ENCODE measurements at regions not wholly inside any gene's neighbourhood (a gene's known extent, or its start where the extent isn't known, plus 50 kb on each side); places are given as distances from the start of the nearest gene placed in this dataset.

GRCh38 chr5:163626904-163627434, 121.5 kb downstream of the MAT2B start:
- Mint-ChIP-seq H3K27me3 (no peaks in the 10 kb centered on the region), H3K36me3 (ENCODE audit: insufficient read depth) (no peaks in the 10 kb centered on the region), H3K4me1 (no peaks in the 10 kb centered on the region)

GRCh38 chr5:163631856-163632255, 126.4 kb downstream of the MAT2B start:
- no peaks in the 10 kb centered on the region for H3K36me3 Mint-ChIP-seq (ENCODE audit: insufficient read depth)
- DNase-seq (ENCODE audit: low spot score in 2 of 2) (no peak), ATAC-seq (replicated peaks; ENCODE audit: extremely low read depth, poor library complexity, severe bottlenecking) (no peak)
- H3K4me1 Mint-ChIP-seq: no peaks in the 10 kb centered on the region
- H3K27ac Mint-ChIP-seq (ENCODE audit: low read depth): no peak overlapping the region
- H3K27me3 Mint-ChIP-seq: peaks cover 8% of the 10 kb centered on the region
- no peaks in the 10 kb centered on the region for H3K9me3 Mint-ChIP-seq
- H3K4me3 Mint-ChIP-seq: no peak overlapping the region

More at GRCh38 chr5:163626904-163627434, 121.5 kb downstream of the MAT2B start:
- Mint-ChIP-seq H3K27ac (ENCODE audit: low read depth) (no peak overlapping the region), H3K4me3 (no peak overlapping the region), H3K9me3 (no peaks in the 10 kb centered on the region)
- ATAC-seq (replicated peaks; ENCODE audit: extremely low read depth, poor library complexity, severe bottlenecking) (no peak), DNase-seq (ENCODE audit: low spot score in 2 of 2) (no peak)

- no peak for ATAC-seq (replicated peaks; ENCODE audit: extremely low read depth, poor library complexity, severe bottlenecking)
- Mint-ChIP-seq H3K27ac (ENCODE audit: low read depth) (no peak overlapping the region), H3K4me1 (no peaks in the 10 kb centered on the region), H3K9me3 (peaks cover 5% of the 10 kb centered on the region), H3K36me3 (ENCODE audit: insufficient read depth) (no peaks in the 10 kb centered on the region), H3K4me3 (no peak overlapping the region), H3K27me3 (peaks cover 9% of the 10 kb centered on the region)
- no peak for DNase-seq (ENCODE audit: low spot score in 2 of 2)
Measured at GRCh38 chr5:163633926-163634460, 128.6 kb downstream of the MAT2B start.

GRCh38 chr5:163635631-163636030, 130.2 kb downstream of the MAT2B start:
- Mint-ChIP-seq H3K4me1 (no peaks in the 10 kb centered on the region), H3K4me3 (no peak overlapping the region), H3K9me3 (peaks cover 5% of the 10 kb centered on the region), H3K27me3 (peaks cover 9% of the 10 kb centered on the region), H3K27ac (ENCODE audit: low read depth) (no peak overlapping the region), H3K36me3 (ENCODE audit: insufficient read depth) (no peaks in the 10 kb centered on the region)
- no peak for DNase-seq (ENCODE audit: low spot score in 2 of 2)
- no peak for ATAC-seq (replicated peaks; ENCODE audit: extremely low read depth, poor library complexity, severe bottlenecking)

- Mint-ChIP-seq H3K4me3 (no peak overlapping the region), H3K4me1 (no peaks in the 10 kb centered on the region), H3K27ac (ENCODE audit: low read depth) (no peak overlapping the region), H3K36me3 (ENCODE audit: insufficient read depth) (no peaks in the 10 kb centered on the region), H3K9me3 (peaks cover 12% of the 10 kb centered on the region), H3K27me3 (no peaks in the 10 kb centered on the region)
- no peak for ATAC-seq (replicated peaks; ENCODE audit: extremely low read depth, poor library complexity, severe bottlenecking)
- DNase-seq (ENCODE audit: low spot score in 2 of 2): no peak
Measured at GRCh38 chr5:163642904-163643303, 137.5 kb downstream of the MAT2B start.

GRCh38 chr5:163645421-163646416, 140.3 kb downstream of the MAT2B start:
- Mint-ChIP-seq H3K36me3 (ENCODE audit: insufficient read depth) (no peaks in the 10 kb centered on the region), H3K27ac (ENCODE audit: low read depth) (no peak overlapping the region), H3K4me3 (no peak overlapping the region), H3K27me3 (no peaks in the 10 kb centered on the region), H3K9me3 (peaks cover 14% of the 10 kb centered on the region), H3K4me1 (no peaks in the 10 kb centered on the region)
- ATAC-seq (replicated peaks; ENCODE audit: extremely low read depth, poor library complexity, severe bottlenecking): no peak
- DNase-seq (ENCODE audit: low spot score in 2 of 2): no peak

- Mint-ChIP-seq H3K27me3 (no peaks in the 10 kb centered on the region), H3K4me3 (no peak overlapping the region), H3K9me3 (peaks cover 20% of the 10 kb centered on the region), H3K36me3 (ENCODE audit: insufficient read depth) (no peaks in the 10 kb centered on the region), H3K27ac (ENCODE audit: low read depth) (no peak overlapping the region), H3K4me1 (no peaks in the 10 kb centered on the region)
- DNase-seq (ENCODE audit: low spot score in 2 of 2) (no peak), ATAC-seq (replicated peaks; ENCODE audit: extremely low read depth, poor library complexity, severe bottlenecking) (no peak)
Measured at GRCh38 chr5:163649514-163649913, 144.1 kb downstream of the MAT2B start.

- DNase-seq (ENCODE audit: low spot score in 2 of 2) (no peak), ATAC-seq (replicated peaks; ENCODE audit: extremely low read depth, poor library complexity, severe bottlenecking) (no peak)
- Mint-ChIP-seq H3K4me1 (no peaks in the 10 kb centered on the region), H3K9me3 (peaks cover 11% of the 10 kb centered on the region), H3K27me3 (no peaks in the 10 kb centered on the region), H3K36me3 (ENCODE audit: insufficient read depth) (no peaks in the 10 kb centered on the region), H3K27ac (ENCODE audit: low read depth) (no peak overlapping the region), H3K4me3 (no peak overlapping the region)
Measured at GRCh38 chr5:163653526-163653925, 148.1 kb downstream of the MAT2B start.

- Mint-ChIP-seq H3K4me3 (no peak overlapping the region), H3K4me1 (no peaks in the 10 kb centered on the region), H3K9me3 (peaks cover 9% of the 10 kb centered on the region), H3K27ac (ENCODE audit: low read depth) (no peak overlapping the region), H3K36me3 (ENCODE audit: insufficient read depth) (no peaks in the 10 kb centered on the region), H3K27me3 (no peaks in the 10 kb centered on the region)
- no peak for ATAC-seq (replicated peaks; ENCODE audit: extremely low read depth, poor library complexity, severe bottlenecking)
- DNase-seq (ENCODE audit: low spot score in 2 of 2): no peak
Measured at GRCh38 chr5:163658702-163659567, 153.5 kb downstream of the MAT2B start.

GRCh38 chr5:163659568-163659902, 154.1 kb downstream of the MAT2B start:
- no peak for DNase-seq (ENCODE audit: low spot score in 2 of 2)
- Mint-ChIP-seq H3K4me3 (no peak overlapping the region), H3K27me3 (no peaks in the 10 kb centered on the region), H3K27ac (ENCODE audit: low read depth) (no peak overlapping the region), H3K9me3 (peaks cover 9% of the 10 kb centered on the region), H3K4me1 (no peaks in the 10 kb centered on the region), H3K36me3 (ENCODE audit: insufficient read depth) (no peaks in the 10 kb centered on the region)
- no peak for ATAC-seq (replicated peaks; ENCODE audit: extremely low read depth, poor library complexity, severe bottlenecking)

GRCh38 chr5:163660486-163660885, 155.1 kb downstream of the MAT2B start:
- Mint-ChIP-seq H3K4me3 (no peak overlapping the region), H3K9me3 (peaks cover 14% of the 10 kb centered on the region), H3K4me1 (no peaks in the 10 kb centered on the region), H3K36me3 (ENCODE audit: insufficient read depth) (no peaks in the 10 kb centered on the region), H3K27ac (ENCODE audit: low read depth) (no peak overlapping the region), H3K27me3 (no peaks in the 10 kb centered on the region)
- DNase-seq (ENCODE audit: low spot score in 2 of 2) (no peak), ATAC-seq (replicated peaks; ENCODE audit: extremely low read depth, poor library complexity, severe bottlenecking) (no peak)

- H3K9me3 Mint-ChIP-seq: peaks cover 14% of the 10 kb centered on the region
- DNase-seq (ENCODE audit: low spot score in 2 of 2) (no peak), ATAC-seq (replicated peaks; ENCODE audit: extremely low read depth, poor library complexity, severe bottlenecking) (no peak)
- H3K27ac Mint-ChIP-seq (ENCODE audit: low read depth): no peak overlapping the region
- no peaks in the 10 kb centered on the region for H3K27me3 Mint-ChIP-seq
- no peaks in the 10 kb centered on the region for H3K4me1 Mint-ChIP-seq
- no peaks in the 10 kb centered on the region for H3K36me3 Mint-ChIP-seq (ENCODE audit: insufficient read depth)
- H3K4me3 Mint-ChIP-seq: no peak overlapping the region
Measured at GRCh38 chr5:163661360-163661759, 155.9 kb downstream of the MAT2B start.
